VCaP (cell line): ENCODE measurements at regions not wholly inside any gene's neighbourhood (a gene's known extent, or its start where the extent isn't known, plus 50 kb on each side); places are given as distances from the start of the nearest gene placed in this dataset.
A peak's percentile ranks its signal among the peaks of the same experiment; 100 is the strongest.

Source experiments
- H3K27ac ChIP-seq: fragments of 450-650 bp; 2 replicates; pipeline ENCODE4 v1.5.1; 2017
- TF ChIP-seq, protein P1 (sequence below): fragments of 450-650 bp; conservative IDR thresholded peaks from 2 replicates; pipeline ENCODE4 v1.5.1; 2017; ENCODE audit warnings: mild to moderate bottlenecking, moderate library complexity

DNA sequence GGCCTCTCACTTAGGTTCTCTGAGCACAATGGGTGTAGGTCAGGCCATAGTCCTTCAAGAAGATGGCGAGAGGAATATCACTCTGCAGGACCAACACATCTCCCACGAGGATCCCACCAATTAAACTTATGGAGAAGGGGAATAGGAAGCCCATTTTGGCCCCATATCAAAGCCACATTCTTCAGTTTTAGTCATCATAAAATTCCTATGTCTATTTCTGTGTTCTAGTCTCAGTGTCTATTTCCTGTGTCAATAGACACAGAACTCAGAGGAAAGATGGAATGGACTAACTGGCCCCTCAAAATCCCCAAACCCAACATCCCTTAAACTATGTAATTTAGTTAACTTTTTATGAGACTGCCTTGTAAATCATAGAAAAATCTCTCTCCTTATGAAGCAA, 216.8 kb downstream of the HACE1 start:
- no peak overlapping the region for H3K27ac ChIP-seq
- TF ChIP-seq, protein P1, sequence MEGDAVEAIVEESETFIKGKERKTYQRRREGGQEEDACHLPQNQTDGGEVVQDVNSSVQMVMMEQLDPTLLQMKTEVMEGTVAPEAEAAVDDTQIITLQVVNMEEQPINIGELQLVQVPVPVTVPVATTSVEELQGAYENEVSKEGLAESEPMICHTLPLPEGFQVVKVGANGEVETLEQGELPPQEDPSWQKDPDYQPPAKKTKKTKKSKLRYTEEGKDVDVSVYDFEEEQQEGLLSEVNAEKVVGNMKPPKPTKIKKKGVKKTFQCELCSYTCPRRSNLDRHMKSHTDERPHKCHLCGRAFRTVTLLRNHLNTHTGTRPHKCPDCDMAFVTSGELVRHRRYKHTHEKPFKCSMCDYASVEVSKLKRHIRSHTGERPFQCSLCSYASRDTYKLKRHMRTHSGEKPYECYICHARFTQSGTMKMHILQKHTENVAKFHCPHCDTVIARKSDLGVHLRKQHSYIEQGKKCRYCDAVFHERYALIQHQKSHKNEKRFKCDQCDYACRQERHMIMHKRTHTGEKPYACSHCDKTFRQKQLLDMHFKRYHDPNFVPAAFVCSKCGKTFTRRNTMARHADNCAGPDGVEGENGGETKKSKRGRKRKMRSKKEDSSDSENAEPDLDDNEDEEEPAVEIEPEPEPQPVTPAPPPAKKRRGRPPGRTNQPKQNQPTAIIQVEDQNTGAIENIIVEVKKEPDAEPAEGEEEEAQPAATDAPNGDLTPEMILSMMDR: no peak

DNA sequence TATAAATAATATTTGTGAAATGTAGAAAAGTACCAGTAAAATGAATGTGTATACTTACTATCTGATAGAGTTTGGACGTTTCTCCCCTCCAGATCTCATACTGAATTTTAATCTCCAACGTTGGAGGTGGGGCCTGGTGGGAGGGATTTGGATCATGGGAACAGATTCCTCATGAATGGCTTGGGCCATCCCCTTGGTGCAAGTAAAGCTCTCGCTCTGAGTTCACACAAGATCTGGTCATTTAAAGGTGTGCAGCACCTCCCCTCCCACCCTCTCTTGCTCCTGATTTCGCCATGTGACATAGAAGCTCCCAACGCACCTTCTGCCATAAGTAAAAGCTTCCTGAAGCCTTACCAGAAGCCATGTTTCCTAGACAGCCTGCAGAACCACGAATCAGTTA, 219.0 kb downstream of the HACE1 start:
- no peak overlapping the region for H3K27ac ChIP-seq
- TF ChIP-seq, protein P1: no peak

DNA sequence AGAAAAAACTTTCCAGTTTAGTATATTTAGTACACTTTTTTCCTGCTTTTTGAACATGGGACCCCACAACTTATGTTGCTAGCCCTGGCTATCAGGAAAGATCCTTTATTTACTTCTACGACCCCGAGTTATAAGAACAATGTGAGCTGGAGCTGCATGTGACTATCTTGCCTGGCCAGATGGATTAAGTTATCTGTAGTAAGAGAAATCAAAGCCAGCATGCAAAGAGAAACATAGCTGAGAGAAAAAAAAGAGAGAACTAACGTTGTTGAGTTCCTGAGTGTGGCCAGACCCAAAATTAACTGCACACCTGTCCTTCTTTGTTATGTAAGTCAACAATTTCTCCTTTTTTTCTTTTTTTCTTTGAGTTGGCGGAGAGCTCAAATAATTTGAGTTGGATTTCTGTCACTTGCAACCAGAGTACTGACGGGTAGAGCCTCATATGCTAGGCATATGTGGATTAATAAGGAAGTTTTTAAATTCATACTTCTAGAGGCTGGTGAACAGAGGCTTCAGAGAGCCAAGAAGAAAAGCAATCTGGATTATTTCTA, 219.5 kb downstream of the HACE1 start:
- TF ChIP-seq, protein P1: no peak
- no peak overlapping the region for H3K27ac ChIP-seq

DNA sequence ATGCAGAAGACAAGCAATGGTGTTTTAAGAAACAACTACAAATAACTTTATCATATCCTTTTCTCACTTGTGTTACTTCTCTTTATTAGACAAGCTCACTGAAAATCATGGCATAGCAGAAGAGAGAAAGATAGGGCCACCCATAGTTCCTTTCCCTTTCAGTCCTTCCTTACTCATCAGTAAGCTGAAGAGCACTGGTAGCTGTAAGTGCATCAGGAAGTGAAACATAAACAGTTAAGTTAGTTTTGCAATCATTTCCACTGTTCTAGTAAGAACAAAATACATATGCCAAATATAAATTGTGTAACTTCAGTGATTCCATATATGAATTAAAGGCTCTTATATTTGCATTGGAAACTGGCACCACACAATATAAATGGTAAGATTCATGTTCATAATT, 220.1 kb downstream of the HACE1 start:
- peak overlapping the region; percentile 33; the same call in 1 of the 2 replicates for H3K27ac ChIP-seq

DNA sequence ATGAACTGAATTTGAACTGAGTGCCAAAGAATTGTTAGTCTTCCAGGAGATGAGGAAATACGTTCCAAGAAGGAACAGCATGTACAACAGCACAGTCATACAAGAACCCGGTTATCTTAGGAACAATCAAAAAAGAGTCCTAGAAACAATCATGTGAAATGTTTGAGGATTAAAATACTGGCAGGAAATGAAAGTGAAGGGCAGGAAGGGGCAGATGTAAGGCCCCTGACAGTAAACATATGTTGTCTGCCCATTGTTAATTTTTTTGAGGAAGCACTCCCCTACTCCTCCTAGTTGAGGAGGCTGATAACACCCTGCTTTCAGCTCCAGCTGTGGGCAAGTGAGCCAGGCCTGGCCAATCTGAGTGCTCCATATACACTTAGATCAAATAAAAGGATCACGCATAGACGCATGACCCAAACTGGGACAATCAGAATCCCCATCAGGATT, 220.9 kb downstream of the HACE1 start:
- H3K27ac ChIP-seq: peak overlapping the region; percentile 33
- TF ChIP-seq, protein P1: no peak

More for the DNA sequence above, 220.1 kb downstream of the HACE1 start:
- TF ChIP-seq, protein P1: no peak

DNA sequence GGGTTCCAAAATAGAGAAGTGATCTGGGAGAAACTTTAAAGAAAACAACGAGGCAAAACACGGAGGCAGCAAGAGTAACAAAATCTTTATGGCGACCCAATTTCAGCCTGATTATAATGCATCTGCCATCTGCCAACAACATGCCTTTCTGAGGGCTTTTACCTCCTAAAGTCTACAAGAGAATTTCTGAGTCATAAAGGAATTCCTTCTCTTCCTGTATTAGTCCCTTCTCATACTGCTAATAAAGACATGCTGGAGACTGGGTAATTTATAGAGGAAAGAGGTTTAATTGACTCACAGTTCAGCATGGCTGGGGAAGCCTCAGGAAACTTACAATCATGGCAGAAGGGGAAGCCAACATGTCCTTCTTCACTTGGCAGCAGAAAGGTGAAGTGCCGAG, 226.6 kb downstream of the HACE1 start:
- TF ChIP-seq, protein P1: no peak

DNA sequence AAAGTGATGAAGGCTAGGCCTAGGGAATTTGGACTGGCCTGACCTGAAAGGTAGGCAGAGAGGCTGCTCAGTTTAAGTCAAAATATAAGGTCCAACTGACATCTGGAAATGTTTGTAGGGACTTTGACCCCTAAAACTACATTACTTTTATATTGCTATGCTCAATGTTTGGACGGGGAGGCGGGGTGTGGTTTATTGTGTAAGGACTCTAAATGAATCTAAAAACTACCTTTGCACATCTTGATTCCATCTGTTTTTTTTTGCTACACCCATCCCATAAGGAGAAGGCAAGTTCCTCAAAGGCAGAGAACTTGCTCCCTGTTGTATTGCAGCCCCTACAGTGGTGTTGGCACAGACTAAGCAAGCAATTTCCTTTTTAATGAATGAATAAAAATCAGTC, 227.1 kb downstream of the HACE1 start:
- no peak overlapping the region for H3K27ac ChIP-seq
- TF ChIP-seq, protein P1: no peak

More for the DNA sequence above, 226.6 kb downstream of the HACE1 start:
- no peak overlapping the region for H3K27ac ChIP-seq
